NCI-H146 treated with DMSO at 0.1 percent for 48 hours (cell line): ENCODE measurements at regions not wholly inside any gene's neighbourhood (a gene's known extent, or its start where the extent isn't known, plus 50 kb on each side); places are given as distances from the start of the nearest gene placed in this dataset.
"Not testable (repeated sequence)": the region's sequence is repeated elsewhere in the genome, so short reads cannot be mapped to it uniquely, and the experiment has no call there.

Experiments used
- DNase-seq: peaks from one replicate; lab custom pipeline; 2025; ENCODE audit not compliant: unreplicated experiment; lab: John Stamatoyannopoulos, UW

DNA sequence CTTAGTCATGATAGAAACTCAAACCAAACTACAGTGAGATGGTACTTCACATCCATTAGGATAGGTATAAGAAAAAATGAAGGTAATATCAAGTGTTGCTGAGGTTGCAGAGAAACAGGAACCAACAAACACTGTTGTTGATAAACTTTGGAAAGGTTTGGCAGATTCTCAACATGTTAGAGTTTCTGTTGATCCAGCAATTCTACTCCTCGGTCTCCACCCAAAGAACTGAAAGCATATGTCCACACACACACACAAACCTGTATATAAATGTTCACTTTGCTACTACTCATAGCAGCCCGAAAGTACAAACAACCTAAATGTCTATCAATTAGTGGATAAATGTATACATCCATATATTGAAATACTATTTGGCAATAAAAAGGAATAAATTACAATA lies 128.3 kb upstream of the CARMIL1 start:
- no peak for DNase-seq

- DNase-seq: no peak
These were observed 126.1 kb upstream of the CARMIL1 start for GRCh38 chr6:25153079-25153478.

DNA sequence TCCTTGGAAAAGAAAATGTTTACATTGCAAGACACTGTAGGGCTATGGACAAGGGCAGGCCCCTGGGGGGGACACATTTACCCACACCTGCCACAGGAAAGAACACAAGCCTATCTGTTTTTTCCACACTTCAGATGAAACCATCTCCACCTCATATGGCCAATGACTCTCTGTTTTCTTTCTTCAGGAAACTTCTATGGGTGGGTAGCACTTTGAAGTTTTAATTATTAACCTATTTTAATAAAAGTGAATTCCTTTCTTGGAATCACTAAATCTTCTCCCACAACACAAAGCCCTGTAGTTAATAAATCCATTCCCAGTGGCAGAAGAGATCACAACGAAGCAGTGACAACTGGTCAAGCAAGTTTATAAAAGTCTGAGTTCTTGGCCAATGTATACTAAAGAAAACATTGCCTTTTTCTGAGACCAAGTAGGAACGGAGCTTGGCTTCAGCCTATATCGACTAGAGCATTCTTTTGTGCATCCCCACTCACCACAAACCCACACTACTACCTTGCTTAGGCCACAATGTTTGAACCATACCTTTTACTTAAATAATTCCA lies 125.1 kb upstream of the CARMIL1 start:
- no peak for DNase-seq

DNA sequence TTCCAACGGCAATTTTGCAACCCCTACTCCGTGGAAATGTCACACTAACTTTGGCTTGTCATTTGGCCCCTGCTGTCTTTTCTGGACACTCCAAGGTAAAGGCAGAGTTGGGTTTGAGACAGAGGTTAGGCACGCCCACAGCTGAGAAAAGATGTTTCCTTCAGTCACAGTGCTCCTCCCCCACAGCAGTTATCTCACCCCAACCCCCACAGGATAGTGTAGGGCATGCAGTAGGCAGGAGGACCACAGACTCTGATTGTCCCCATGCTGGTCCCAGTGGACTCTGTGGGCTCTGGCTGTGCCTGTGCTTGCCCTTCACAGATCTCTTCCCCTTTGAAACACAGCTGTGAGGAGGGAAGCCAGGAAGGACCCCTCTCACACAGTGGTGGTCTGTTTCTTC lies 124.0 kb upstream of the CARMIL1 start:
- no peak for DNase-seq

DNA sequence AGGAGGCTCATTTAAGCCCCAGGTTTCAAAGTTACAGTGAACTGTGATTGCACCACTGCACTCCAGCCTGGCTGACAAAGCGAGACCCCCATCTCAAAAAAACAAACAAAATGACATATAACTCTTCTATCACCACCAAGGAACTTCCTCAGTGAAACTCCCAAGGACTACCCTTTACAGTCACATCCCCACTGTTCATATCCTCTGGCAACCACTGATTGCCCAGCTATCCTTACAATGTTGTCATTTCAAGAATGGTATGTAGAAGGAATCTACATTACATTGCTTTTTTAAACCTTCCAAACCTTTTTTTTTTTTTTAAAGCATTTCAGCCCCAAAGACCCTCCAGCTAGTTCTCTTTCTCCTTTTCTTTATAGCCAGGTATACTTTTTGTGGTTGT lies 123.1 kb upstream of the CARMIL1 start:
- no peak for DNase-seq

DNA sequence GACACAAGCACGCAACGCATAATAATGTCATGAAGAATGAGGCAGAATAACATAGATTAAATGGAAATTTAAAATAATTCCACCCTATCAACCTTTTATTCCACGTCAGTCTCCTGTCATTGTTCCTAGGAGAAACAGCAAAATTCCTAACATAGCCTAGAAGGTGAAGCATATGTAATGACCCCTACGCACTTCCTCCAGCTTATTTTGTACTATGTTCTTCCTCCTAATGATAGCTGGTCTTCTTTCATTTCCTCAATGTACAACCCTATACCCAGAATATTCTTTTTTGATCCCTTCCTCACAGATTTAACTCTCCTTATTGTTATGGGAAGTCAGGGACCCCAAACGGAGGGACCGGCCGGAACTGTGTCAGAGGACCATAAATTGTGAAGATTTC lies 122.0 kb upstream of the CARMIL1 start:
- DNase-seq: no peak

DNA sequence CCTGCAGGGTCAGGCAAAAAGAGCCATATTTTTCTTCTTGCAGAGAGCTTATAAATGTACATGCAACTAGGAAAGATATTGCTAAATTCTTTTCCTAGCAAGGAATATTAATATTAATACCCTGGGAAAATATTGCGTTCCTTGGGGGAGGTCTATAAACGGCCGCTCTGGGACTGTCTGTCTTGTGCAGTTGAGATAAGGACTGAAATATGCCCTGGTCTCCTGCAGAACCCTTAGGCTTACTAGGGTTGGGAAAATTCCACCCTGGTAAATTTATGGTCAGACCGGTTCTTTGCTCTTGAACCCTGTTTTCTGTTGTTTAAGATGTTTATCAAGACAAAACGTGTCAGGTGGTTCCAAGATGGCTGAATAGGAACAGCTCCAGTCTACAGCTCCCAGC lies 121.3 kb upstream of the CARMIL1 start:
- no peak for DNase-seq

GRCh38 chr6:25160134-25160533 lies 119.0 kb upstream of the CARMIL1 start:
- DNase-seq: not testable (repeated sequence)

DNA sequence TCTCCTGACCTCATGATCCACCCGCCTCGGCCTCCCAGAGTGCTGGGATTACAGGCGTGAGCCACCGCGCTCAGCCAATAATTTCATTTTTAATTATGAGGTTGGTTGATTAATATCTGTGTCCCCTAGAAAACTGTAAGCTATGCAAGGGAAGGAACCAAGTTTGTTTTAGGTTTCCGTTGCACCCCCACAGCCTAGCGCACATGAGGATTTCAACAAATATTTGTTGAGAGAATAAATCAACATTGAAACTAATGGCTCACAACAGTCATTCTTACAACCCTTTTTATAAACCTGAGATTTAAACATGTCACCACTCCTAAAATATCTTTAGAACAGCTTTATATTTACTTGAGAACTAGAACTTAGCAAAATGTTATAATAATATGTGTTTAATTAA lies 114.0 kb upstream of the CARMIL1 start:
- no peak for DNase-seq

DNA sequence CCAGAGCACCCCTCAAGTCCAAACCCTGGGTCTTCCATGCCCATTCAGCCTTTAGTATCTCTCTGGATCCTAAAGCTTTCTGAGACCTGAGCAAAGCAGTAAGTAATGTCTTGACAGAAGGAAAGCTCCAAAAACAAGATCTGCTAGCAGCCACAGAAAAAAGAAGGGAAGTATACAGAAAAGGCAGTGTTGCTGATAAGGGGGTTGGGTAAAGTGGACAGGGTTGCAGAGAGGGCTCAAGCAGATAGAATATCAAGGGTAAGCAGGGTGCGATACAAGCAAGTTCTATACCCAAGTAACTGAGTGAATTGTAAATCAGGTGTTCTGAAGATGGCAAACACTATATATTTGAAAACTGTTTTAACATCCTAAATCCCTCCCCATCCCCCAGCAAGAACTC lies 113.4 kb upstream of the CARMIL1 start:
- DNase-seq: no peak

- DNase-seq: peak; percentile 34
These were observed 112.0 kb upstream of the CARMIL1 start for GRCh38 chr6:25166955-25167748.

DNA sequence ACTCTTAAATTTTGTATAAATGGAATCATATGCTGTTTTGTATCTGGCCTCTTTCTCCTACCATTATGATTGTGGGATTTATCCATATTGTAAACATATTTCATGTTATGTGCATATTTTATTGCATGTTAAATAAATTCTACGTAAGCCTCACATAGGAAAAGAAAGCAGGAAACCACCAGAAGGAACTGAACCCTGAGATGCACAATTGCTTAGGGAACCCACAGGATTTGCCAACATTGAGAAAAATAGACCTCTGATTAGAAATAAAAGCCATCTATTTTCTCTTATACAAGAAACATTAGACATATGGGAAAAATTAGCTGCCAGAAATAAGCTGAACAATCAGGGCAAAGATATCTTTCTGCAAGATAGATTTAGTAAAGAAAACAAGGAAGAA lies 111.2 kb upstream of the CARMIL1 start:
- no peak for DNase-seq

- no peak for DNase-seq
These were observed 110.5 kb upstream of the CARMIL1 start for GRCh38 chr6:25168637-25169036.

GRCh38 chr6:25169553-25169952 lies 109.6 kb upstream of the CARMIL1 start:
- DNase-seq: no peak

DNA sequence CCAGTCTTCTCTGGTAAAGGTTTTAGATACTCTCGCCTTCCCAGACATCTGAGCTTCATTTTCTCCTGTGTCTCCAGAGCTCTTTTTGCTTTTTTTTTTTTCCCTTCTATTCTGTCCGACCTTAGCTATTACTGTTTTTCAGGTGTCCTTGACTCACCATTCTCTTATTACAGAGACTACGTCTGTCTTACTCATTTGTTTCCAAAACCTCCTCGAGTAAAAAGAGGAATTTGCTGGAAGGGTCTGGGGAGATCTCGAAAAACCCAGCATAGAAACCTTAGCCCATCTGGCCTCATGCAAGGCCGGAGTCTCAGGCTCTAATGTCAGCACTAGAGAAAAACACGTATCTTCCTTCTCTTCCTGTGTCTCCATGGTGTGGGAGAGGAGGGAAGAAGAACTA lies 109.2 kb upstream of the CARMIL1 start:
- no peak for DNase-seq

DNA sequence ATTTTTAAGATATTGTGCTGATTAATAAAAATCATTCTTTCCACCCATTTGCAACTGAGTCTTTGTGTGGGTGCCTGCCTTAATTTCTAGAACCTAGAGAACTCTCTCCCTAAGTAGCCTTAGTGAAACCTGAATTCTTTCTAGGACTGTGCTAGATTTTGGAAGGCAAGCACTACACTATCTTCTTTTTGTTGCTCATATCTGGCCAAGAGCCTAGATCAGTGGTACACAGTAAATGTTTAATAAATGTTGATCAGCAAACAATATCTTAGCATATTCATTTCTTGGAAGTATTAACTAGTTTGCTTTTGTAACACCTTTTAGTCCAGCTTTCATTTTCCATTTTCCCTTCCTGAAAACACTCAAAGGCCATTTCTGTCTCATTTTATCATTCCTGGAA lies 108.5 kb upstream of the CARMIL1 start:
- no peak for DNase-seq

GRCh38 chr6:25171301-25171700 lies 107.9 kb upstream of the CARMIL1 start:
- no peak for DNase-seq

GRCh38 chr6:25172819-25173218 lies 106.4 kb upstream of the CARMIL1 start:
- DNase-seq: no peak

- no peak for DNase-seq
These were observed 105.9 kb upstream of the CARMIL1 start for GRCh38 chr6:25173246-25173645.

GRCh38 chr6:25173951-25174474 lies 105.2 kb upstream of the CARMIL1 start:
- DNase-seq: no peak

DNA sequence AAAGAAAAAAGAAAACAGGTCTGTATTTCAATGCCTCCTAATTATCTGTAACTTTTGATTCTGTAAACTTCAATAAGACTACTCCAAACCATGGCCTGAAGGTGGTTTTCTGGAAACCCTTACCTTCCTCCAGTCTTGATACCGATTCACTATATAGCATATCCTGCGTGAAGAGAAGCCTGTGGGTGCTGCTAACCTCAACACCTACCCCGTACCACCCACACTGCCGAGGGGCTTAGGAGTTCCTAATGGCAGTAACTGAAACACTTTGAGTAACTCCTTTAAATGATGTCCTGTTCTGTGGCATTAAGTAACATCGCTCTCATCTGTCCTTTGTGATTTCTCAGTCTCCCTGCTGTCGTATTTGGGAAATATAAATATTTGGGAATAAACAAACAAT lies 104.5 kb upstream of the CARMIL1 start:
- no peak for DNase-seq

DNA sequence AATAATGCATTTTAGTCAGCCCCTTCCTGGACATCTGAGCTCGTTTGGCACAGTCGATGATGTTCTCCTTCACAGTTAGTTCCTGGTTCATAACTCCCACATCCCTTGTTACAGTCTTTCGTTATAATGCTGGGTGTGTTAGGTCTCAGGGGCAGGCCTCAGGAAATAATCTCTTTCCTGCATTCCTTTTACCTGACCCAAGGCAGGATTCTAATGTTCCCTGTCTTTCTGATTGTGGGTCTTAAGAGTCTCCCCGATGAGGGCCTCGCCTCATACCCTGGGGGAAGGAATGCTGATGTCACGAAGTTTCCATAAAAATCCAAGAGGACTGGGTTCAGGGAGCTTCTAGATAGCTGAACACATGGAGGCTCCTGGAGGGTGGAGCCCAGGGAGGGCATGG lies 104.0 kb upstream of the CARMIL1 start:
- no peak for DNase-seq

GRCh38 chr6:25175681-25176080 lies 103.5 kb upstream of the CARMIL1 start:
- no peak for DNase-seq
